Activated gamma-delta T cell treated with anti-CD3 and anti-CD28 coated beads, Interleukin-2, amount 50 U/mL, for 16 hours (primary cell): ENCODE measurements at regions not wholly inside any gene's neighbourhood (a gene's known extent, or its start where the extent isn't known, plus 50 kb on each side); places are given as distances from the start of the nearest gene placed in this dataset.

ENCODE experiments used
- DNase-seq: peaks from one replicate; pipeline ENCODE4 v3.0.0-alpha.2; 2020; ENCODE audit warnings: low read depth

GRCh38 chr2:37425408-37425807 lies 81.0 kb downstream of the QPCT start:
- DNase-seq, result no peak

GRCh38 chr2:37427241-37427640 lies 82.8 kb downstream of the QPCT start:
- DNase-seq, result no peak

- no peak for DNase-seq
Observed at GRCh38 chr2:37436323-37436722, 91.9 kb downstream of the QPCT start.

- no peak for DNase-seq
Observed at GRCh38 chr2:37439131-37439642, 94.8 kb downstream of the QPCT start.

GRCh38 chr2:37441055-37441454 lies 96.6 kb downstream of the QPCT start:
- DNase-seq, result no peak

- no peak for DNase-seq
Observed at GRCh38 chr2:37443082-37443481, 98.7 kb downstream of the QPCT start.

- DNase-seq, result no peak
Observed at GRCh38 chr2:37447446-37447845, 103.0 kb downstream of the QPCT start.

- DNase-seq, result no peak
Observed at GRCh38 chr2:37448342-37449120, 104.1 kb downstream of the QPCT start.

- DNase-seq, result no peak
Observed at GRCh38 chr2:37449761-37450296, 105.4 kb downstream of the QPCT start.

- DNase-seq, result no peak
Observed at GRCh38 chr2:37453027-37453426, 108.6 kb downstream of the QPCT start.

GRCh38 chr2:37454851-37455762 lies 110.7 kb downstream of the QPCT start:
- DNase-seq, result no peak

GRCh38 chr2:37456479-37456878 lies 112.0 kb downstream of the QPCT start:
- DNase-seq, result no peak

GRCh38 chr2:37457401-37457901 lies 113.0 kb downstream of the QPCT start:
- DNase-seq, result no peak

GRCh38 chr2:37458133-37458532 lies 113.7 kb downstream of the QPCT start:
- DNase-seq, result no peak

GRCh38 chr2:37459095-37459981 lies 114.9 kb downstream of the QPCT start:
- no peak for DNase-seq

GRCh38 chr2:37460896-37461229 lies 116.4 kb downstream of the QPCT start:
- no peak for DNase-seq

GRCh38 chr2:37464067-37464466 lies 119.6 kb downstream of the QPCT start:
- no peak for DNase-seq

- DNase-seq, result no peak
Observed at GRCh38 chr2:37466533-37467222, 122.2 kb downstream of the QPCT start.

GRCh38 chr2:37468170-37468569 lies 123.7 kb downstream of the QPCT start:
- no peak for DNase-seq

GRCh38 chr2:37469126-37469525 lies 124.7 kb downstream of the QPCT start:
- DNase-seq, result no peak

- no peak for DNase-seq
Observed at GRCh38 chr2:37471104-37471503, 126.7 kb downstream of the QPCT start.
